Gastroesophageal sphincter (tissue), 3 donors: ENCODE measurements at regions not wholly inside any gene's neighbourhood (a gene's known extent, or its start where the extent isn't known, plus 50 kb on each side); places are given as distances from the start of the nearest gene placed in this dataset.

Experiments
- EP300 ChIP-seq: sonication (generic); formaldehyde crosslinking; IDR thresholded peaks from one replicate; pipeline ENCODE4 v1.6.1; 2017; ENCODE audit warnings: antibody characterized with exemption, mild to moderate bottlenecking
- TF ChIP-seq, protein P1 (sequence below), 4 experiments: fragments of 200-600 bp in 2 of 4; fragments of 450-650 bp in 2 of 4; sonication (generic) in 1 of 4; IDR thresholded peaks; one replicate each; pipeline ENCODE4 v1.5.1; 2017 to 2019; ENCODE audit warnings: antibody characterized with exemption in 4 of 4, mild to moderate bottlenecking in 2 of 4, moderate library complexity in 2 of 4

- TF ChIP-seq EP300, result no peak
- TF ChIP-seq, protein P1, sequence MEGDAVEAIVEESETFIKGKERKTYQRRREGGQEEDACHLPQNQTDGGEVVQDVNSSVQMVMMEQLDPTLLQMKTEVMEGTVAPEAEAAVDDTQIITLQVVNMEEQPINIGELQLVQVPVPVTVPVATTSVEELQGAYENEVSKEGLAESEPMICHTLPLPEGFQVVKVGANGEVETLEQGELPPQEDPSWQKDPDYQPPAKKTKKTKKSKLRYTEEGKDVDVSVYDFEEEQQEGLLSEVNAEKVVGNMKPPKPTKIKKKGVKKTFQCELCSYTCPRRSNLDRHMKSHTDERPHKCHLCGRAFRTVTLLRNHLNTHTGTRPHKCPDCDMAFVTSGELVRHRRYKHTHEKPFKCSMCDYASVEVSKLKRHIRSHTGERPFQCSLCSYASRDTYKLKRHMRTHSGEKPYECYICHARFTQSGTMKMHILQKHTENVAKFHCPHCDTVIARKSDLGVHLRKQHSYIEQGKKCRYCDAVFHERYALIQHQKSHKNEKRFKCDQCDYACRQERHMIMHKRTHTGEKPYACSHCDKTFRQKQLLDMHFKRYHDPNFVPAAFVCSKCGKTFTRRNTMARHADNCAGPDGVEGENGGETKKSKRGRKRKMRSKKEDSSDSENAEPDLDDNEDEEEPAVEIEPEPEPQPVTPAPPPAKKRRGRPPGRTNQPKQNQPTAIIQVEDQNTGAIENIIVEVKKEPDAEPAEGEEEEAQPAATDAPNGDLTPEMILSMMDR (IDR thresholded peaks at IDR 0.05), result no peak
Measured at GRCh38 chr10:4186849-4187540, 402.0 kb upstream of the KLF6 start.
